ENCODE measurements at regions not wholly inside any gene's neighbourhood (a gene's known extent, or its start where the extent isn't known, plus 50 kb on each side); places are given as distances from the start of the nearest gene placed in this dataset.

GRCh38 chr4:171378323-171378722 is 434.9 kb upstream of the GALNTL6 start:
- TF ChIP-seq CTCF (IDR thresholded peaks at IDR 0.05) (no peak), POLR2AphosphoS5 (IDR thresholded peaks at IDR 0.05) (no peak), POLR2A (IDR thresholded peaks at IDR 0.05) (no peak)
- Histone ChIP-seq H3K9me3 (no peaks in the 10 kb centered on the region), H3K4me1 (no peaks in the 10 kb centered on the region), H3K36me3 (no peaks in the 10 kb centered on the region), H3K4me3 (no peak overlapping the region), H3K27me3 (no peaks in the 10 kb centered on the region), H3K27ac (no peak overlapping the region)
- intact Hi-C loops (cut with DNase I; ENCODE audit: low total_unique reads), result no loop called here
- no peak for DNase-seq (ENCODE audit: low spot score in 2 of 2)

- H3K36me3 ChIP-seq, result no peaks in the 10 kb centered on the region
- no peaks in the 10 kb centered on the region for H3K9me3 ChIP-seq
- H3K27ac ChIP-seq, result no peak overlapping the region
- TF ChIP-seq CTCF (IDR thresholded peaks at IDR 0.05) (no peak), POLR2A (IDR thresholded peaks at IDR 0.05) (no peak), POLR2AphosphoS5 (IDR thresholded peaks at IDR 0.05) (no peak)
- DNase-seq (ENCODE audit: low spot score in 2 of 2), result no peak
- intact Hi-C loops (cut with DNase I; ENCODE audit: low total_unique reads), result no loop called here
- no peaks in the 10 kb centered on the region for H3K4me1 ChIP-seq
- no peaks in the 10 kb centered on the region for H3K27me3 ChIP-seq
- no peak overlapping the region for H3K4me3 ChIP-seq
Measured at GRCh38 chr4:171376724-171377123, 436.5 kb upstream of the GALNTL6 start.

GRCh38 chr4:171353535-171353934 is 459.7 kb upstream of the GALNTL6 start:
- Histone ChIP-seq H3K36me3 (no peaks in the 10 kb centered on the region), H3K27ac (no peak overlapping the region), H3K9me3 (no peaks in the 10 kb centered on the region), H3K4me1 (no peaks in the 10 kb centered on the region), H3K27me3 (no peaks in the 10 kb centered on the region), H3K4me3 (no peak overlapping the region)
- intact Hi-C loops (cut with DNase I; ENCODE audit: low total_unique reads), result no loop called here
- DNase-seq (ENCODE audit: low spot score in 2 of 2), result no peak
- TF ChIP-seq POLR2AphosphoS5 (IDR thresholded peaks at IDR 0.05), result no peak
- no peak for TF ChIP-seq POLR2A (IDR thresholded peaks at IDR 0.05)
- TF ChIP-seq CTCF (IDR thresholded peaks at IDR 0.05), result no peak

- Histone ChIP-seq H3K9me3 (no peaks in the 10 kb centered on the region), H3K4me1 (no peaks in the 10 kb centered on the region), H3K4me3 (no peak overlapping the region), H3K27me3 (no peaks in the 10 kb centered on the region), H3K27ac (no peak overlapping the region), H3K36me3 (no peaks in the 10 kb centered on the region)
- no peak for TF ChIP-seq CTCF (IDR thresholded peaks at IDR 0.05)
- no peak for TF ChIP-seq POLR2A (IDR thresholded peaks at IDR 0.05)
- TF ChIP-seq POLR2AphosphoS5 (IDR thresholded peaks at IDR 0.05), result no peak
- DNase-seq (ENCODE audit: low spot score in 2 of 2), result no peak
- intact Hi-C loops (cut with DNase I; ENCODE audit: low total_unique reads), result no loop called here
Measured at GRCh38 chr4:171348090-171348489, 465.1 kb upstream of the GALNTL6 start.

GRCh38 chr4:171342646-171343045 is 470.6 kb upstream of the GALNTL6 start:
- Histone ChIP-seq H3K4me3 (no peak overlapping the region), H3K36me3 (no peaks in the 10 kb centered on the region), H3K9me3 (no peaks in the 10 kb centered on the region), H3K27ac (no peak overlapping the region), H3K4me1 (no peaks in the 10 kb centered on the region), H3K27me3 (no peaks in the 10 kb centered on the region)
- no peak for DNase-seq (ENCODE audit: low spot score in 2 of 2)
- intact Hi-C loops (cut with DNase I; ENCODE audit: low total_unique reads), result loop anchor here (5.0 kb wide), 1 partner anchor 125 kb away; no protein-coding TSS in a partner anchor
- no peak for TF ChIP-seq POLR2AphosphoS5 (IDR thresholded peaks at IDR 0.05)
- no peak for TF ChIP-seq POLR2A (IDR thresholded peaks at IDR 0.05)
- no peak for TF ChIP-seq CTCF (IDR thresholded peaks at IDR 0.05)

All from breast epithelium (tissue), 4 donors.